Neural cell (in vitro differentiated cells): ENCODE measurements at regions not wholly inside any gene's neighbourhood (a gene's known extent, or its start where the extent isn't known, plus 50 kb on each side); places are given as distances from the start of the nearest gene placed in this dataset.

ENCODE experiments used
- H2AFZ ChIP-seq: fragments of 200-600, 300-800 bp; sonication (generic), shearing (Covaris generic); 2 replicates; pipeline ENCODE4 v1.6.0; 2014; ENCODE audit warnings: low read depth, mild to moderate bottlenecking, antibody characterized with exemption, low read length, moderate library complexity
- H3F3A ChIP-seq: fragments of 200-600 bp; shearing (Covaris generic); 2 replicates; pipeline ENCODE4 v1.6.1; 2016; ENCODE audit warnings: mild to moderate bottlenecking, moderate library complexity, mixed read lengths, antibody characterized with exemption, low read length; ENCODE audit not compliant: insufficient read depth, poor library complexity, severe bottlenecking
- H3K27ac ChIP-seq: fragments of 200-600, 300-800 bp; sonication (generic), shearing (Covaris generic); 2 replicates; pipeline ENCODE4 v1.5.1; 2014; ENCODE audit warnings: mild to moderate bottlenecking, low read length, moderate library complexity
- H3K27me3 ChIP-seq: fragments of 300-800, 200-600 bp; sonication (generic), shearing (Covaris generic); 2 replicates; pipeline ENCODE4 v1.6.0; 2014; ENCODE audit warnings: mild to moderate bottlenecking, low read depth, low read length, moderate library complexity; ENCODE audit not compliant: insufficient read depth
- H3K36me3 ChIP-seq: fragments of 300-800, 200-600 bp; sonication (generic), shearing (Covaris generic); 2 replicates; pipeline ENCODE4 v1.5.1; 2014; ENCODE audit warnings: mild to moderate bottlenecking, antibody characterized with exemption, low read length, moderate library complexity; ENCODE audit not compliant: insufficient read depth
- H3K4me2 ChIP-seq: fragments of 300-800, 200-600 bp; sonication (generic), shearing (Covaris generic); 2 replicates; pipeline ENCODE4 v1.6.0; 2014; ENCODE audit warnings: mild to moderate bottlenecking, low read length
- H3K4me3 ChIP-seq: fragments of 300-800, 200-600 bp; sonication (generic), shearing (Covaris generic); 2 replicates; pipeline ENCODE4 v1.5.1; 2014; ENCODE audit warnings: mild to moderate bottlenecking, low read length, moderate library complexity
- H3K79me2 ChIP-seq: fragments of 200-600 bp; shearing (Covaris generic); replicated peaks from 2 replicates; pipeline ENCODE4 v1.6.0; 2014; ENCODE audit warnings: mild to moderate bottlenecking, low read length, moderate library complexity; ENCODE audit not compliant: insufficient read depth
- H3K9ac ChIP-seq: fragments of 300-800, 200-600 bp; sonication (generic), shearing (Covaris generic); 2 replicates; pipeline ENCODE4 v1.6.1; 2016; ENCODE audit warnings: mild to moderate bottlenecking, low read length, mixed read lengths
- H3K9me2 ChIP-seq: fragments of 200-600 bp; shearing (Covaris generic); 2 replicates; pipeline ENCODE4 v1.6.1; 2016; ENCODE audit warnings: mild to moderate bottlenecking, low read length, mixed read lengths; ENCODE audit not compliant: insufficient read depth
- H3K9me3 ChIP-seq: fragments of 200-600, 300-800 bp; sonication (generic), shearing (Covaris generic); 2 replicates; pipeline ENCODE4 v1.6.1; 2016; ENCODE audit warnings: mild to moderate bottlenecking, mixed run types, low read length, moderate library complexity, mixed read lengths
- H4K20me1 ChIP-seq: fragments of 200-600 bp; shearing (Covaris generic); 2 replicates; pipeline ENCODE4 v1.6.1; 2016; ENCODE audit warnings: mild to moderate bottlenecking, mixed run types; ENCODE audit not compliant: insufficient read depth
- EP300 ChIP-seq: fragments of 450-650 bp; conservative IDR thresholded peaks from 2 replicates; pipeline ENCODE4 v1.6.1; 2014; ENCODE audit warnings: antibody characterized with exemption, mild to moderate bottlenecking, moderate library complexity; ENCODE audit not compliant: poor library complexity, severe bottlenecking
- EZH2 ChIP-seq: fragments of 200-600, 300-800 bp; shearing (Covaris generic), sonication (generic); IDR thresholded peaks from 2 replicates; pipeline ENCODE4 v1.6.1; 2014; ENCODE audit warnings: antibody characterized with exemption, low read length, borderline replicate concordance, mild to moderate bottlenecking; ENCODE audit not compliant: insufficient read depth, poor library complexity, severe bottlenecking
- MXI1 ChIP-seq: fragments of 450-650 bp; conservative IDR thresholded peaks from 2 replicates; pipeline ENCODE4 v1.6.1; 2014; ENCODE audit warnings: antibody characterized with exemption, mild to moderate bottlenecking; ENCODE audit not compliant: poor library complexity, severe bottlenecking
- POLR2AphosphoS5 ChIP-seq: IDR thresholded peaks from 2 replicates; pipeline ENCODE4 v1.6.1; 2012
- RAD21 ChIP-seq: fragments of 450-650 bp; conservative IDR thresholded peaks from 2 replicates; pipeline ENCODE4 v1.6.1; 2014; ENCODE audit warnings: antibody characterized with exemption, mild to moderate bottlenecking, moderate library complexity
- SMC3 ChIP-seq: fragments of 450-650 bp; conservative IDR thresholded peaks from 2 replicates; pipeline ENCODE4 v1.6.1; 2014; ENCODE audit warnings: antibody characterized with exemption, mild to moderate bottlenecking, moderate library complexity; ENCODE audit not compliant: poor library complexity
- TAF1 ChIP-seq: IDR thresholded peaks from 2 replicates; pipeline ENCODE4 v1.6.1; 2012; ENCODE audit warnings: low read depth
- TF ChIP-seq, protein P1 (sequence below): IDR thresholded peaks from 2 replicates; pipeline ENCODE4 v1.6.1; 2012; ENCODE audit warnings: borderline replicate concordance
- TF ChIP-seq, protein P2 (sequence below): fragments of 450-650 bp; IDR thresholded peaks from 2 replicates; pipeline ENCODE4 v1.5.1; 2014; ENCODE audit warnings: antibody characterized with exemption, mild to moderate bottlenecking, moderate library complexity; ENCODE audit not compliant: poor library complexity, severe bottlenecking

DNA sequence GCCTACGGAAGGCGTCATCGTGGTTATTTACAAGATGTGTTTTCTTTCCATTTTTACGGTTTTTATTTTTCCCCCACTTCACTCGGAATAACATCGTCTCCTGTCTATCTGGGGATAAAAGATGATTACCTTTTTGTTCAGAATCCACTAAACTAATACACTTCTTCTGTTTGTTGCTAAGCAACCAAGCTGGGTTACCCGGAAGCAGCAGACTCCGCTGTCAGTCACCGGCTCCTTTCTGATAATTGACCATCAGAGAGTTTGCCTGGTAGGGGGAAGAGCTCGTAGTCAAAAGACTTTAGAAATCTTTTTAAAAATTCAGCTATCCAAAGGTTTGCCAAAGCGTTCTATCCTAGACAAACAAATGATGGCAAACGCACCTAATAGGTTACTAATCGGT lies 75.0 kb upstream of the SFMBT2 start:
- Histone ChIP-seq H3K4me3 (peak overlapping the region; percentile 46), H3K9me2 (peaks cover 4% of the 10 kb centered on the region), H3F3A (peaks cover 4% of the 10 kb centered on the region), H3K27ac (peak overlapping the region; percentile 84), H3K79me2 (no peaks in the 10 kb centered on the region), H3K4me2 (peak overlapping the region; percentile 42), H4K20me1 (no peaks in the 10 kb centered on the region), H3K36me3 (no peaks in the 10 kb centered on the region), H3K9ac (peak overlapping the region; percentile 28), H3K9me3 (no peaks in the 10 kb centered on the region), H3K27me3 (no peaks in the 10 kb centered on the region), H2AFZ (peak overlapping the region; percentile 40)
- TF ChIP-seq TAF1 (no peak), RAD21 (no peak), EZH2 (no peak), POLR2AphosphoS5 (peak; percentile 10), EP300 (no peak), MXI1 (no peak), SMC3 (no peak)
- TF ChIP-seq, protein P1, sequence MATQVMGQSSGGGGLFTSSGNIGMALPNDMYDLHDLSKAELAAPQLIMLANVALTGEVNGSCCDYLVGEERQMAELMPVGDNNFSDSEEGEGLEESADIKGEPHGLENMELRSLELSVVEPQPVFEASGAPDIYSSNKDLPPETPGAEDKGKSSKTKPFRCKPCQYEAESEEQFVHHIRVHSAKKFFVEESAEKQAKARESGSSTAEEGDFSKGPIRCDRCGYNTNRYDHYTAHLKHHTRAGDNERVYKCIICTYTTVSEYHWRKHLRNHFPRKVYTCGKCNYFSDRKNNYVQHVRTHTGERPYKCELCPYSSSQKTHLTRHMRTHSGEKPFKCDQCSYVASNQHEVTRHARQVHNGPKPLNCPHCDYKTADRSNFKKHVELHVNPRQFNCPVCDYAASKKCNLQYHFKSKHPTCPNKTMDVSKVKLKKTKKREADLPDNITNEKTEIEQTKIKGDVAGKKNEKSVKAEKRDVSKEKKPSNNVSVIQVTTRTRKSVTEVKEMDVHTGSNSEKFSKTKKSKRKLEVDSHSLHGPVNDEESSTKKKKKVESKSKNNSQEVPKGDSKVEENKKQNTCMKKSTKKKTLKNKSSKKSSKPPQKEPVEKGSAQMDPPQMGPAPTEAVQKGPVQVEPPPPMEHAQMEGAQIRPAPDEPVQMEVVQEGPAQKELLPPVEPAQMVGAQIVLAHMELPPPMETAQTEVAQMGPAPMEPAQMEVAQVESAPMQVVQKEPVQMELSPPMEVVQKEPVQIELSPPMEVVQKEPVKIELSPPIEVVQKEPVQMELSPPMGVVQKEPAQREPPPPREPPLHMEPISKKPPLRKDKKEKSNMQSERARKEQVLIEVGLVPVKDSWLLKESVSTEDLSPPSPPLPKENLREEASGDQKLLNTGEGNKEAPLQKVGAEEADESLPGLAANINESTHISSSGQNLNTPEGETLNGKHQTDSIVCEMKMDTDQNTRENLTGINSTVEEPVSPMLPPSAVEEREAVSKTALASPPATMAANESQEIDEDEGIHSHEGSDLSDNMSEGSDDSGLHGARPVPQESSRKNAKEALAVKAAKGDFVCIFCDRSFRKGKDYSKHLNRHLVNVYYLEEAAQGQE = no peak
- TF ChIP-seq, protein P2, sequence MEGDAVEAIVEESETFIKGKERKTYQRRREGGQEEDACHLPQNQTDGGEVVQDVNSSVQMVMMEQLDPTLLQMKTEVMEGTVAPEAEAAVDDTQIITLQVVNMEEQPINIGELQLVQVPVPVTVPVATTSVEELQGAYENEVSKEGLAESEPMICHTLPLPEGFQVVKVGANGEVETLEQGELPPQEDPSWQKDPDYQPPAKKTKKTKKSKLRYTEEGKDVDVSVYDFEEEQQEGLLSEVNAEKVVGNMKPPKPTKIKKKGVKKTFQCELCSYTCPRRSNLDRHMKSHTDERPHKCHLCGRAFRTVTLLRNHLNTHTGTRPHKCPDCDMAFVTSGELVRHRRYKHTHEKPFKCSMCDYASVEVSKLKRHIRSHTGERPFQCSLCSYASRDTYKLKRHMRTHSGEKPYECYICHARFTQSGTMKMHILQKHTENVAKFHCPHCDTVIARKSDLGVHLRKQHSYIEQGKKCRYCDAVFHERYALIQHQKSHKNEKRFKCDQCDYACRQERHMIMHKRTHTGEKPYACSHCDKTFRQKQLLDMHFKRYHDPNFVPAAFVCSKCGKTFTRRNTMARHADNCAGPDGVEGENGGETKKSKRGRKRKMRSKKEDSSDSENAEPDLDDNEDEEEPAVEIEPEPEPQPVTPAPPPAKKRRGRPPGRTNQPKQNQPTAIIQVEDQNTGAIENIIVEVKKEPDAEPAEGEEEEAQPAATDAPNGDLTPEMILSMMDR = peak; percentile 23

DNA sequence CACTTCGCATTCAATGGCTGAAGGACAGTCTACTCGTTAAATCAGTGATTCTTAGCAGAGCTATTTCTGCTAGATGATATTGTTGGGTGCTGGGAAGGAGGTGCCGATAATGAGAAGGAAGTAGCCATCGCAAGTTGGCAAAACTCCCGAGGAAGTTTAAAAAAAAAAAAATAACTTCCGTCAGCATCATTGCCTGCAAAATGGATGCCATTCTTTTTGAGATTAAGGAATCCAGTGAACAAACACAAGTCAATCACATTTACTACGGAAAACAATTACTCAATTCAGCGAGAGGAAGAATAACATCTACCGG lies 74.4 kb upstream of the SFMBT2 start:
- Histone ChIP-seq H3K9ac (peak overlapping the region; percentile 28), H3K36me3 (no peaks in the 10 kb centered on the region), H4K20me1 (no peaks in the 10 kb centered on the region), H3K9me2 (peaks cover 4% of the 10 kb centered on the region), H3F3A (peaks cover 4% of the 10 kb centered on the region), H3K4me3 (peak overlapping the region; percentile 46), H3K4me2 (peak overlapping the region; percentile 42), H2AFZ (peak overlapping the region; percentile 40), H3K9me3 (no peaks in the 10 kb centered on the region), H3K27ac (peak overlapping the region; percentile 84), H3K27me3 (no peaks in the 10 kb centered on the region), H3K79me2 (no peaks in the 10 kb centered on the region)
- TF ChIP-seq EZH2 = no peak
- TF ChIP-seq, protein P1 = no peak
- no peak for TF ChIP-seq MXI1
- no peak for TF ChIP-seq POLR2AphosphoS5
- TF ChIP-seq TAF1 = no peak
- no peak for TF ChIP-seq SMC3
- TF ChIP-seq EP300 = no peak
- no peak for TF ChIP-seq RAD21
- TF ChIP-seq, protein P2 = no peak
